ENCODE measurements at regions not wholly inside any gene's neighbourhood (a gene's known extent, or its start where the extent isn't known, plus 50 kb on each side); places are given as distances from the start of the nearest gene placed in this dataset.

DNA sequence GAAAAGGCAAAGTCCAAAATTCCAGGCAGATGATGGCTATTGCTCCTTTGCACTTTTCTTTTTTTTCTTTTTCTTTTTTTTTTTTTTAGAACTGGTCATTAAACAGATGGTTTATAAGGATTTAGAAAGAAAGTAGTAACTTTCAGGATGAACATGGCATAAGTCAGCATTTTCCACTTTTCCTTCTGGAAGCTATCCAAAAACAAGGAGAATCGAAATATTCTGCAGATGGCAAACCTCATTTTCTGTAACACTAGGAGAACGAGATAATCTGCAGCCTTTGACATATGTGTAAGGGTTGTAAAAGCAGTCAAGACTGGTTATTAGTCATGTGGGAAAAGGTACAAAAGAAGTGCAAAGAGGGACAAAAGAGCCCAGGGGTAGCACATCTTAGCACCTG is 69.1 kb upstream of the PUM3 start:
- peak; percentile 40 for DNase-seq

DNA sequence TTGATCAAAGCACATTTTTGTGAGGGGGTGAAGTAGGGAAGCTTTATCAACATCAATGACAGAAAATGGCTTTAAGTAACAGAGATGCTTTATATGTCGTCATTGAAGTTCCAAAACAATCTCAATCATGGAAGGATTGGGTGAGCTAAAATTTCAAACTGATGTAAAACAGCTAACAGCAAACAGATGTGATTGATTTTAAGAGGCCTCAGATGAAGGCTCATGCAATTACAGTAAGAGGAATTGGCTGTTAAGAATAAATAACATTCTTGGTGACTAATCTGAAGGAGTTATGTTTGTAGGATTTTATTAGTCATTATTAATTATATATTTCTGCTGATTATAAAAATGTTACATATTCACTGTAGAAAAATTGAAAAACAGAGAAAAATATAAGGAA is 63.5 kb upstream of the PUM3 start:
- no peak for DNase-seq

DNA sequence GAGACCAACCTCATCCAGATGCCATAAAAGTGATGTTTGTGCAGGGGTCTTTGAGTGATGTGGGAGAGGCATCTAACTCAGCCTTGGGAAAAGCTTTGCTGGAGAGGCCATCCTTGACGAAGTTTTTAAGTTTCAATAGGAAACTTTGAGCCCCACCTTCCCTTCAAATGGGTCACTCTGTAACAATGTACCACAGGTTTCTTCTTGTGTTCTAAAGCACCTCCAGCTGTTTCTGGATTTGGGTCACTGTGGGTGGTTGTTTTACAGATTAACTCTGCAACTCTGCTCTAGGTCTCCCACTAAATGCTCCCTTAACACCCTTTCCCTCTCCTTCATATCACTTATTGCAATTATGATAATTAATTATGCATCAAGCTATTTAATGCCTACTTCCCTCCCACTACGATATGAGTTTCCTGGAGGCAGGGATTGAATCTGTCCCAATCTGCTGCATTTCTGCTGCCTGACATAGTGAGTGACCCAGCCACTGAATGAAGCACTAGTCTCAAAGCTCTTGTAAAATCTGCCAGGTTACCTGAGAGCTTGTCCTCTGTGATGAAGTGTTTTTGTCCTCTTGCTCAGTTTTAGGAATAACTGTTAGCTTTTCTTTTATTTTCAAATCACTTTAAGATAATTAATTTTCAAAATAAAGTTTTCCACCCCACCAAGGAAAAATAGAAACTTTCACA is 60.5 kb upstream of the PUM3 start:
- no peak for DNase-seq

Data from NCI-H446 treated with DMSO at 0.1 percent for 48 hours (cell line).